Lung (tissue), 11 donors: ENCODE measurements at regions not wholly inside any gene's neighbourhood (a gene's known extent, or its start where the extent isn't known, plus 50 kb on each side); places are given as distances from the start of the nearest gene placed in this dataset.

Experiments
- ATAC-seq: fragments of 200-7000 bp; cut with Tn5 transposase; one replicate; pipeline ENCODE4 v1.9.1; 2020; ENCODE audit warnings: moderate number of reproducible peaks; ENCODE audit not compliant: insufficient read depth, low FRiP score
- DNase-seq, 3 donors: peaks; one replicate each; pipeline ENCODE4 v3.0.0-alpha.2; 2013 to 2017
- H3K27ac ChIP-seq, 2 donors: one replicate each; pipeline ENCODE4 v1.5.1; 2013; ENCODE audit warnings: mild to moderate bottlenecking in 2 of 2, moderate library complexity in 2 of 2, control low read depth in 1 of 2, inconsistent platforms in 1 of 2, low read depth in 1 of 2, low read length in 1 of 2
- H3K27me3 ChIP-seq, 3 donors: one replicate each; pipeline ENCODE4 v1.5.1; 2013; ENCODE audit warnings: low read length in 2 of 3; ENCODE audit not compliant: control insufficient read depth in 3 of 3, insufficient read depth in 3 of 3
- H3K36me3 ChIP-seq, 4 donors: one replicate each; pipeline ENCODE4 v1.5.1; 2013; ENCODE audit warnings: low read length in 4 of 4, mild to moderate bottlenecking in 1 of 4, moderate library complexity in 1 of 4; ENCODE audit not compliant: control insufficient read depth in 4 of 4, insufficient read depth in 4 of 4
- H3K4me1 ChIP-seq, 5 donors: one replicate each; pipeline ENCODE4 v1.5.1; 2013; ENCODE audit warnings: low read length in 5 of 5, mild to moderate bottlenecking in 2 of 5, moderate library complexity in 1 of 5; ENCODE audit not compliant: control insufficient read depth in 5 of 5, insufficient read depth in 5 of 5
- H3K4me3 ChIP-seq: one replicate; pipeline ENCODE4 v1.5.1; 2013; ENCODE audit warnings: mild to moderate bottlenecking, control low read depth, moderate library complexity
- H3K9ac ChIP-seq, 2 donors: one replicate each; pipeline ENCODE4 v1.5.1; 2013; ENCODE audit warnings: low read length in 2 of 2, control low read depth in 1 of 2; ENCODE audit not compliant: insufficient read depth in 1 of 2
- H3K9me3 ChIP-seq, 4 donors: one replicate each; pipeline ENCODE4 v1.5.1; 2013; ENCODE audit warnings: low read length in 3 of 4, mild to moderate bottlenecking in 1 of 4, moderate library complexity in 1 of 4; ENCODE audit not compliant: control insufficient read depth in 4 of 4, insufficient read depth in 3 of 4
- WGBS, 2 donors: extraction: QIAGEN DNeasy Blood & Tissue Kit; methylation state at CpG; one replicate each; pipeline ENCODE4 v1.1.7; 2013; 5-methylcytosine and 5-hydroxymethylcytosine counted together
- TF ChIP-seq, protein P1 (sequence below): IDR thresholded peaks from 2 replicates; pipeline ENCODE4 v1.5.1; 2012; ENCODE audit warnings: mild to moderate bottlenecking; ENCODE audit errors: control extremely low read depth, extremely low read depth
- donor health status: control.
- donor health status: control.
- donor health status: Bipolar disorder and iron deficiency.
- donor health status: healthy.
- donor health status: DM: yes; HTN: yes; CAD: no.

DNA sequence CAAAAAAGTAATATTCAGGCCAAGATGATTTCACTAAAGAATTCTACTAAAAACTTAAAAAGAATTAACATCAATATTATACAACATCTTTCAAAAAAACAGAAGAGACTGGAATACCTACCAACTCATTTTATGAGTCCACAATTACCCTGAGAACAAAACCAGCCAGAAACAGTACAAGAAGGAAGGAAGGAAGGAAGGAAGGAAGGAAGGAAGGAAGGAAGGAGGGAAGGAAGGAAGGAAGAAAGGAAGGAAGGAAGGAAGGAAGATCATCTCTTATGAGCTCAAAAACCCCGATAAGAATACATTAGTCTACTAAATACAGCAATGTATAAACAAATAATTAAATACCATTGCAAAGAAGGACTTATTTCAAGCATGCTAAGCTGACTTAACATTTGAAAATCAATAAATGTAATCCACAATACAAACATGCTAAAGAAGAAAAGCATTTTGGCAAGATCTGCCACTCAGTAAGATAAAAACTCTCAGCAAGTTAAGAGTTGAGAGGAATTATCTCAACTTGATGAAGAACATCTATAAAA is 149.9 kb upstream of the RGS18 start:
- WGBS, 2 donors, result 59% methylated on average over 1 of the region's 1 CpG
- TF ChIP-seq, protein P1, sequence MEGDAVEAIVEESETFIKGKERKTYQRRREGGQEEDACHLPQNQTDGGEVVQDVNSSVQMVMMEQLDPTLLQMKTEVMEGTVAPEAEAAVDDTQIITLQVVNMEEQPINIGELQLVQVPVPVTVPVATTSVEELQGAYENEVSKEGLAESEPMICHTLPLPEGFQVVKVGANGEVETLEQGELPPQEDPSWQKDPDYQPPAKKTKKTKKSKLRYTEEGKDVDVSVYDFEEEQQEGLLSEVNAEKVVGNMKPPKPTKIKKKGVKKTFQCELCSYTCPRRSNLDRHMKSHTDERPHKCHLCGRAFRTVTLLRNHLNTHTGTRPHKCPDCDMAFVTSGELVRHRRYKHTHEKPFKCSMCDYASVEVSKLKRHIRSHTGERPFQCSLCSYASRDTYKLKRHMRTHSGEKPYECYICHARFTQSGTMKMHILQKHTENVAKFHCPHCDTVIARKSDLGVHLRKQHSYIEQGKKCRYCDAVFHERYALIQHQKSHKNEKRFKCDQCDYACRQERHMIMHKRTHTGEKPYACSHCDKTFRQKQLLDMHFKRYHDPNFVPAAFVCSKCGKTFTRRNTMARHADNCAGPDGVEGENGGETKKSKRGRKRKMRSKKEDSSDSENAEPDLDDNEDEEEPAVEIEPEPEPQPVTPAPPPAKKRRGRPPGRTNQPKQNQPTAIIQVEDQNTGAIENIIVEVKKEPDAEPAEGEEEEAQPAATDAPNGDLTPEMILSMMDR, result no peak
- H3K4me1 ChIP-seq, result no peaks in the 10 kb centered on the region

DNA sequence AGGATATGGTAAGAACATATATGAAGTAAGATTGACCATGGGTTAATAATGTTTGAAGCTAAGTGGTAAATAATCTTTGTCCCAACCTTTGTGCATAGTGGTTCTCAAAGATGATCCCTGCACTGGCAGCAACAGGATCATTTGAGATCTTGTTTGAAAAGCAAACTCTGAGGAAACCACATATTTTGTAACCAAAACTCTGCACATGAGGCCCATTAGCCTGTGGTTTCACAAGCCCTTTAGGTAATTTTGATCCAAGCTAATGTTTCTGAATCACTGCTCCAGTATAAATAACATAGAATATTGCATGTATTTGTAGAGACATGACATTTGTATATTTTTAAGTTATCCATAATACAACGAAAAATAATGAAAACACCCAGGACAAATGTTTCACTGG is 147.9 kb upstream of the RGS18 start:
- Histone ChIP-seq H3K9ac (no peak overlapping the region), H3K4me3 (no peak overlapping the region), H3K9me3 (no peaks in the 10 kb centered on the region), H3K4me1 (no peaks in the 10 kb centered on the region), H3K27me3 (no peaks in the 10 kb centered on the region), H3K36me3 (no peaks in the 10 kb centered on the region), H3K27ac (no peak overlapping the region)
- TF ChIP-seq, protein P1, result no peak
- WGBS, 2 donors, result 90 to 91% methylated on average over 1 of the region's 1 CpG
- no peak for DNase-seq
- no peak for ATAC-seq

More for the DNA sequence above, 149.9 kb upstream of the RGS18 start:
- Histone ChIP-seq H3K36me3 (no peaks in the 10 kb centered on the region), H3K4me3 (no peak overlapping the region), H3K27ac (no peak overlapping the region), H3K9me3 (no peaks in the 10 kb centered on the region), H3K9ac (no peak overlapping the region), H3K27me3 (no peaks in the 10 kb centered on the region)
- ATAC-seq (no peak), DNase-seq (no peak)

- no peaks in the 10 kb centered on the region for H3K9me3 ChIP-seq
- no peaks in the 10 kb centered on the region for H3K36me3 ChIP-seq
- DNase-seq, result no peak
- H3K4me1 ChIP-seq, result no peaks in the 10 kb centered on the region
- 95 to 96% methylated on average over 11 of the region's 11 CpGs for WGBS, 2 donors
- no peak overlapping the region for H3K27ac ChIP-seq
- TF ChIP-seq, protein P1, result no peak
- H3K27me3 ChIP-seq, result no peaks in the 10 kb centered on the region
- no peak for ATAC-seq
- H3K9ac ChIP-seq, result no peak overlapping the region
- H3K4me3 ChIP-seq, result no peak overlapping the region
These were observed 146.7 kb upstream of the RGS18 start for GRCh38 chr1:192011525-192011924.

DNA sequence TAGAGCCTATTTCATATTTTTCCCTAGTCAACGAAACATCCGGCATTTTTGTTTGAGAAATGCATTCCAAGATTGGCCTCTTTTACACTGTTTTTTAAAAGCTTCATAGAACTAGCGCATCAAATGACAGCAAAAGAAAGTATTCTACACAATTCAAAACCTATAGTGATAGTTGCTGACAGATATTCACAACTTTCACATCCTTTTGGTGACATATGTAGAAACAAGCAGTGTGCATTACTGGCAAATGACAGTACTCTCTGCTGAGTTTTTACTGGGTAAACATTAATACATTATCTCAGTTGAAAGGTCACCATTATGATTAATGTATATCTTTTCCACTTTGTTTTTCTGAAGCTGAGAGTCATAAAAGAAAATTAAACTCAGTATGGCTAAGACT is 135.4 kb upstream of the RGS18 start:
- WGBS, 2 donors, result 91% methylated on average over 3 of the region's 3 CpGs

More for the DNA sequence above, 135.4 kb upstream of the RGS18 start:
- DNase-seq, result no peak
- Histone ChIP-seq H3K36me3 (no peaks in the 10 kb centered on the region), H3K27ac (no peak overlapping the region), H3K9me3 (no peaks in the 10 kb centered on the region), H3K27me3 (no peaks in the 10 kb centered on the region), H3K4me1 (no peaks in the 10 kb centered on the region), H3K4me3 (no peak overlapping the region), H3K9ac (no peak overlapping the region)
- TF ChIP-seq, protein P1, result no peak
- no peak for ATAC-seq
